T-helper 1 cell treated with Interleukin-12 subunit alpha and Interleukin-12 subunit beta and Interleukin-4 antibody, amounts not matched to agents 30 ng/mL and 1 ng/mL, for 36 hours (primary cell): ENCODE measurements at regions not wholly inside any gene's neighbourhood (a gene's known extent, or its start where the extent isn't known, plus 50 kb on each side); places are given as distances from the start of the nearest gene placed in this dataset.

Source experiments
- intact Hi-C: fragments of 100-400 bp; cut with micrococcal nuclease; formaldehyde crosslinking; loops from one replicate; pipeline ENCODE4 v1.15.1; 2024

GRCh38 chr19:30209617-30210600 is 162.3 kb upstream of the ZNF536 start:
- intact Hi-C loops: no loop called here

- intact Hi-C loops: no loop called here
Measured at GRCh38 chr19:30212574-30212973, 159.6 kb upstream of the ZNF536 start.

GRCh38 chr19:30214651-30215051 is 157.5 kb upstream of the ZNF536 start:
- intact Hi-C loops: no loop called here

- intact Hi-C loops: no loop called here
Measured at GRCh38 chr19:30215248-30215647, 156.9 kb upstream of the ZNF536 start.

GRCh38 chr19:30216453-30216852 is 155.7 kb upstream of the ZNF536 start:
- intact Hi-C loops: no loop called here

- intact Hi-C loops: no loop called here
Measured at GRCh38 chr19:30217461-30217860, 154.7 kb upstream of the ZNF536 start.

- intact Hi-C loops: loop anchor here (10.0 kb wide), 1 partner anchor 345 kb away; no protein-coding TSS in a partner anchor
Measured at GRCh38 chr19:30219702-30220101, 152.5 kb upstream of the ZNF536 start.

- intact Hi-C loops: loop anchor here (10.0 kb wide), 1 partner anchor 346 kb away; no protein-coding TSS in a partner anchor
Measured at GRCh38 chr19:30221176-30221575, 151.0 kb upstream of the ZNF536 start.

GRCh38 chr19:30222428-30222873 is 149.7 kb upstream of the ZNF536 start:
- intact Hi-C loops: loop anchor here (10.0 kb wide), 1 partner anchor 348 kb away; no protein-coding TSS in a partner anchor

GRCh38 chr19:30222992-30223865 is 149.0 kb upstream of the ZNF536 start:
- intact Hi-C loops: loop anchor here (10.0 kb wide), 1 partner anchor 348 kb away; no protein-coding TSS in a partner anchor

- intact Hi-C loops: loop anchor here (10.0 kb wide), 1 partner anchor 349 kb away; no protein-coding TSS in a partner anchor
Measured at GRCh38 chr19:30223866-30224688, 148.1 kb upstream of the ZNF536 start.

GRCh38 chr19:30224689-30225606 is 147.2 kb upstream of the ZNF536 start:
- intact Hi-C loops: loop anchor here (5.0 to 10.0 kb wide), 4 partner anchors 350 to 1127 kb away; partner anchors contain the start of gene VSTM2B

GRCh38 chr19:30225676-30226463 is 146.3 kb upstream of the ZNF536 start:
- intact Hi-C loops: loop anchor here (2.0 to 10.0 kb wide), 5 partner anchors 351 to 1126 kb away; partner anchors contain the start of gene VSTM2B

GRCh38 chr19:30226464-30227011 is 145.6 kb upstream of the ZNF536 start:
- intact Hi-C loops: loop anchor here (2.0 to 10.0 kb wide), 5 partner anchors 352 to 1126 kb away; partner anchors contain the start of gene VSTM2B

GRCh38 chr19:30227012-30227621 is 145.1 kb upstream of the ZNF536 start:
- intact Hi-C loops: loop anchor here (2.0 to 10.0 kb wide), 5 partner anchors 352 to 1125 kb away; partner anchors contain the start of gene VSTM2B

- intact Hi-C loops: loop anchor here (2.0 to 10.0 kb wide), 5 partner anchors 353 to 1125 kb away; partner anchors contain the start of gene VSTM2B
Measured at GRCh38 chr19:30227661-30228112, 144.5 kb upstream of the ZNF536 start.
